Keratinocyte (primary cell): ENCODE measurements at regions not wholly inside any gene's neighbourhood (a gene's known extent, or its start where the extent isn't known, plus 50 kb on each side); places are given as distances from the start of the nearest gene placed in this dataset.

Source experiments
- DNase-seq: peaks from one replicate; pipeline ENCODE4 v3.0.0-alpha.2; 2011; ENCODE audit warnings: low read depth, missing footprints, low spot score
- FAIRE-seq: peaks from 2 replicates; lab custom pipeline; 2011; peaks lifted over from hg19 to GRCh38; lab: Jason Lieb, UNC
- H2AFZ ChIP-seq: 2 replicates; pipeline ENCODE4 v1.6.0; 2012; ENCODE audit warnings: low read length, control low read depth, inconsistent platforms; ENCODE audit not compliant: control insufficient read depth
- H3K27ac ChIP-seq: 2 replicates; pipeline ENCODE4 v1.5.1; 2011; ENCODE audit warnings: low read length; ENCODE audit not compliant: control insufficient read depth, insufficient read depth
- H3K27me3 ChIP-seq: 3 replicates; pipeline ENCODE4 v1.6.0; 2011; ENCODE audit warnings: low read length; ENCODE audit not compliant: control insufficient read depth, insufficient read depth; ENCODE audit errors: extremely low read depth
- H3K36me3 ChIP-seq, 2 experiments: 2 replicates in 1 of 2; 3 replicates in 1 of 2; pipeline ENCODE4 v1.5.1; 2011; ENCODE audit warnings: low read length in 2 of 2, mild to moderate bottlenecking in 1 of 2; ENCODE audit not compliant: control insufficient read depth in 2 of 2, insufficient read depth in 2 of 2; ENCODE audit errors: extremely low read depth in 1 of 2
- H3K4me1 ChIP-seq: 3 replicates; pipeline ENCODE4 v1.5.1; 2011; ENCODE audit warnings: low read length; ENCODE audit not compliant: control insufficient read depth, insufficient read depth; ENCODE audit errors: extremely low read depth
- H3K4me2 ChIP-seq: 3 replicates; pipeline ENCODE4 v1.6.0; 2011; ENCODE audit warnings: low read depth, low read length; ENCODE audit not compliant: control insufficient read depth, insufficient read depth; ENCODE audit errors: extremely low read depth
- H3K4me3 ChIP-seq, 3 experiments: fragments of 200-600 bp in 1 of 3; sonication (generic) in 1 of 3; 2 replicates in 2 of 3; 3 replicates in 1 of 3; pipeline ENCODE4 v1.5.1; 2011 to 2016; ENCODE audit warnings: low read length in 3 of 3, mild to moderate bottlenecking in 3 of 3, control low read depth in 2 of 3, inconsistent platforms in 1 of 3, low read depth in 1 of 3, mixed read lengths in 1 of 3, mixed run types in 1 of 3, moderate library complexity in 1 of 3; ENCODE audit not compliant: control insufficient read depth in 2 of 3, insufficient read depth in 2 of 3; ENCODE audit errors: extremely low read depth in 1 of 3
- H3K79me2 ChIP-seq: 2 replicates; pipeline ENCODE4 v1.6.0; 2012; ENCODE audit warnings: low read length; ENCODE audit not compliant: control insufficient read depth, insufficient read depth
- H3K9ac ChIP-seq: 3 replicates; pipeline ENCODE4 v1.6.0; 2011; ENCODE audit warnings: low read length; ENCODE audit not compliant: control insufficient read depth, insufficient read depth; ENCODE audit errors: extremely low read depth
- H3K9me1 ChIP-seq: 3 replicates; pipeline ENCODE4 v1.6.0; 2011; ENCODE audit warnings: low read length; ENCODE audit not compliant: control insufficient read depth, insufficient read depth; ENCODE audit errors: extremely low read depth
- H3K9me3 ChIP-seq: 2 replicates; pipeline ENCODE4 v1.5.1; 2012; ENCODE audit warnings: low read depth, low read length; ENCODE audit not compliant: control insufficient read depth
- H4K20me1 ChIP-seq: 3 replicates; pipeline ENCODE4 v1.6.0; 2011; ENCODE audit warnings: low read length; ENCODE audit not compliant: control insufficient read depth, insufficient read depth; ENCODE audit errors: extremely low read depth
- EZH2 ChIP-seq: IDR thresholded peaks from one replicate; pipeline ENCODE4 v1.6.1; 2012; ENCODE audit warnings: inconsistent platforms, mild to moderate bottlenecking, low read length, moderate library complexity
- dilution Hi-C: fragments of 300-500 bp; cut with MboI; formaldehyde crosslinking; loops from one replicate; pipeline ENCODE4 v1.7.0; 2020; ENCODE audit warnings: low sequenced_read_pairs; ENCODE audit not compliant: extremely low pct_ligation_motif_present
- TF ChIP-seq, protein P1 (sequence below), 3 experiments: IDR thresholded peaks in 1 of 3; conservative IDR thresholded peaks in 1 of 3; optimal IDR thresholded peaks in 1 of 3; 2 replicates in 2 of 3; 3 replicates in 1 of 3; pipeline versions ENCODE3 to v1.5.1; 2011; ENCODE audit warnings: low read length in 3 of 3, mild to moderate bottlenecking in 3 of 3, moderate library complexity in 2 of 3, control low read depth in 1 of 3, inconsistent platforms in 1 of 3; ENCODE audit not compliant: insufficient read depth in 2 of 3; ENCODE audit errors: extremely low read depth in 1 of 3

DNA sequence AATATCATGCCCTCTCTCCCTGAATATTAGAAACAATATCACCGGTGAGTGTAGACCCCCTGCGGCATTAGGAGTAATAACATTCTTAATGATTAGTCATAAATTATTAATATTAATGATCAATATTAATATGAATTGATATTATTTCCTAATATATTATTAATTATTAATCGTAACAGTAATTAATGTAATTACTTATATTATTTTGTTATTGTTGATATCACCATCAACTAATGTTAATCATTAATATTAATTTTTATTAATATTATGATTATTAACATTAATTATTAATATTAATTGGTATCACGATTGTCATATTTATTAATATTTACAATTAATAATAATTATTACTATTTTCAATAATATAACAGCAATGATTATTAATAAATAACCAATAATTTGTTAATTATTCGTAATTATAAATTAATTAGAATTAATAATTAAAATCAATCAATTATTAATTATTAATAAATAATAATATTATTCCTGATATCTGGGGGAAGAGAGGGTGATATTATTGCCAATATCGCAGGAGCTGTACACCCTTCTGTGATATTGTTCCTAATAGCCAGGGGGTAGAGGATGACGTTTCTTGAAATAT is 528.8 kb upstream of the PCDH20 start:
- Histone ChIP-seq H3K4me3 (no peak overlapping the region), H3K79me2 (no peaks in the 10 kb centered on the region), H3K27me3 (no peaks in the 10 kb centered on the region), H4K20me1 (no peaks in the 10 kb centered on the region), H3K27ac (no peak overlapping the region), H3K9me3 (peaks cover 5% of the 10 kb centered on the region), H2AFZ (no peak overlapping the region), H3K9ac (no peak overlapping the region), H3K9me1 (no peaks in the 10 kb centered on the region), H3K36me3 (no peaks in the 10 kb centered on the region), H3K4me2 (no peak overlapping the region), H3K4me1 (no peaks in the 10 kb centered on the region)
- TF ChIP-seq, protein P1, sequence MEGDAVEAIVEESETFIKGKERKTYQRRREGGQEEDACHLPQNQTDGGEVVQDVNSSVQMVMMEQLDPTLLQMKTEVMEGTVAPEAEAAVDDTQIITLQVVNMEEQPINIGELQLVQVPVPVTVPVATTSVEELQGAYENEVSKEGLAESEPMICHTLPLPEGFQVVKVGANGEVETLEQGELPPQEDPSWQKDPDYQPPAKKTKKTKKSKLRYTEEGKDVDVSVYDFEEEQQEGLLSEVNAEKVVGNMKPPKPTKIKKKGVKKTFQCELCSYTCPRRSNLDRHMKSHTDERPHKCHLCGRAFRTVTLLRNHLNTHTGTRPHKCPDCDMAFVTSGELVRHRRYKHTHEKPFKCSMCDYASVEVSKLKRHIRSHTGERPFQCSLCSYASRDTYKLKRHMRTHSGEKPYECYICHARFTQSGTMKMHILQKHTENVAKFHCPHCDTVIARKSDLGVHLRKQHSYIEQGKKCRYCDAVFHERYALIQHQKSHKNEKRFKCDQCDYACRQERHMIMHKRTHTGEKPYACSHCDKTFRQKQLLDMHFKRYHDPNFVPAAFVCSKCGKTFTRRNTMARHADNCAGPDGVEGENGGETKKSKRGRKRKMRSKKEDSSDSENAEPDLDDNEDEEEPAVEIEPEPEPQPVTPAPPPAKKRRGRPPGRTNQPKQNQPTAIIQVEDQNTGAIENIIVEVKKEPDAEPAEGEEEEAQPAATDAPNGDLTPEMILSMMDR (optimal IDR thresholded peaks at IDR 0.05 in 1 of 3, IDR thresholded peaks at IDR 0.05 in 1 of 3, conservative IDR thresholded peaks at IDR 0.05 in 1 of 3; ENCODE audit: extremely low read depth in 1 of 3, insufficient read depth in 2 of 3, low read length in 3 of 3) = no peak
- no peak for TF ChIP-seq EZH2
- DNase-seq (no peak), FAIRE-seq (no peak)
- dilution Hi-C loops = no loop called here

DNA sequence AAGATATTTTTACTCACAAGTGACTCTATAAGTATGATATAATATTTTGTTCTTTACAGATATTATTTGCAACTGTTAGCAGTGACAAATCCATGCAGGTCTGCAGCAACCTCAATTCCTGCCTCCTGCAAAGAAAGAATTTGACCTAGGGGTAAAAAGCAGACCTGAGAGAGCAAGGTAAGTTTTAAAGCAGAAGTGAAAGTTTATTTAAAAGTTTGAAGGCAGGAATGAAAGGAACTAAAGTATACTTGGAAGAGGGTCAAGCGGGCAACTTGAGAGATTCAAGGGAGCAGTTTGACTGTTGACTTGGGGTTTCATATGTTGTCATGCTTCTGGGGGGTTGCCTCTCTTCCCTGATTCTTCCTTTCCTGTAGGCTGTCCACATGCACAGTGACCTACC is 520.1 kb upstream of the PCDH20 start:
- H3K9me1 ChIP-seq = no peaks in the 10 kb centered on the region
- H3K79me2 ChIP-seq = no peaks in the 10 kb centered on the region
- no peaks in the 10 kb centered on the region for H3K36me3 ChIP-seq
- H4K20me1 ChIP-seq = no peaks in the 10 kb centered on the region
- H3K9me3 ChIP-seq = no peaks in the 10 kb centered on the region
- H3K4me3 ChIP-seq = no peak overlapping the region
- H3K4me1 ChIP-seq = no peaks in the 10 kb centered on the region
- no peak for DNase-seq
- no peak for TF ChIP-seq EZH2
- TF ChIP-seq, protein P1 (optimal IDR thresholded peaks at IDR 0.05 in 1 of 3, IDR thresholded peaks at IDR 0.05 in 1 of 3, conservative IDR thresholded peaks at IDR 0.05 in 1 of 3; ENCODE audit: extremely low read depth in 1 of 3, insufficient read depth in 2 of 3, low read length in 3 of 3) = no peak
- no peak for FAIRE-seq
- no peak overlapping the region for H3K4me2 ChIP-seq
- dilution Hi-C loops = no loop called here
- no peak overlapping the region for H3K9ac ChIP-seq
- H3K27ac ChIP-seq = no peak overlapping the region
- H3K27me3 ChIP-seq = no peaks in the 10 kb centered on the region
- H2AFZ ChIP-seq = no peak overlapping the region
